H1 (cell line): ENCODE measurements at regions not wholly inside any gene's neighbourhood (a gene's known extent, or its start where the extent isn't known, plus 50 kb on each side); places are given as distances from the start of the nearest gene placed in this dataset.

Experiments used
- CTCF ChIA-PET: fragments of 300-600 bp; sonication (Branson Sonifier 250); formaldehyde crosslinking; loops from one replicate; lab custom pipeline; 2021; ENCODE audit not compliant: partially characterized antibody; lab: Charles Lee
- POLR2A ChIA-PET: fragments of 300-600 bp; sonication (Branson Sonifier 250); formaldehyde crosslinking; loops from one replicate; lab custom pipeline; 2021; ENCODE audit warnings: inconsistent platforms; ENCODE audit not compliant: partially characterized antibody; lab: Charles Lee
- DNase-seq, 2 experiments: peaks; one replicate each; pipeline versions ENCODE4 v3.0.0 to v3.0.0-alpha.2; 2010 to 2022; ENCODE audit warnings: low spot score in 2 of 2, low read depth in 1 of 2, mixed read lengths in 1 of 2
- FAIRE-seq: peaks from 2 replicates; lab custom pipeline; 2011; peaks lifted over from hg19 to GRCh38; lab: Jason Lieb, UNC
- H2AFZ ChIP-seq: 2 replicates; pipeline ENCODE4 v1.8.1; 2012; ENCODE audit warnings: low read length, inconsistent platforms
- H2AK5ac ChIP-seq: 2 replicates; pipeline ENCODE4 v1.6.1; 2013; ENCODE audit warnings: low read depth, low read length
- H2BK120ac ChIP-seq: replicated peaks from 2 replicates; pipeline ENCODE3; 2013; ENCODE audit warnings: low read depth, low read length, inconsistent platforms
- H2BK12ac ChIP-seq: 2 replicates; pipeline ENCODE4 v1.6.1; 2013; ENCODE audit warnings: low read depth, low read length
- H2BK15ac ChIP-seq: 2 replicates; pipeline ENCODE4 v1.6.1; 2013; ENCODE audit warnings: low read length
- H2BK20ac ChIP-seq: 2 replicates; pipeline ENCODE4 v1.6.1; 2013; ENCODE audit warnings: low read length
- H2BK5ac ChIP-seq: 2 replicates; pipeline ENCODE4 v1.6.1; 2013; ENCODE audit warnings: low read depth, low read length
- H3K14ac ChIP-seq: 2 replicates; pipeline ENCODE4 v1.6.1; 2013; ENCODE audit warnings: inconsistent platforms; ENCODE audit not compliant: insufficient read length
- H3K18ac ChIP-seq: 2 replicates; pipeline ENCODE4 v1.6.1; 2013; ENCODE audit warnings: low read length; ENCODE audit errors: extremely low read depth
- H3K23ac ChIP-seq: 2 replicates; pipeline ENCODE4 v1.6.1; 2013; ENCODE audit warnings: inconsistent platforms; ENCODE audit not compliant: insufficient read length
- H3K23me2 ChIP-seq: 2 replicates; pipeline ENCODE4 v1.6.1; 2013; ENCODE audit warnings: low read depth, low read length
- H3K27ac ChIP-seq: 2 replicates; pipeline ENCODE4 v1.6.1; 2011; ENCODE audit warnings: low read depth, low read length, inconsistent platforms
- H3K27me3 ChIP-seq, 4 experiments: replicated peaks in 1 of 4; 1 replicate in 1 of 4; 2 replicates in 3 of 4; pipeline versions ENCODE4 v1.6.1 to v1.8.1; 2011 to 2013; ENCODE audit warnings: low read length in 3 of 4, mild to moderate bottlenecking in 3 of 4, inconsistent platforms in 2 of 4, mixed read lengths in 2 of 4, moderate library complexity in 1 of 4; ENCODE audit not compliant: control insufficient read depth in 3 of 4, insufficient read depth in 3 of 4; ENCODE audit errors: extremely low read depth in 1 of 4
- H3K36me3 ChIP-seq, 4 experiments: 2 replicates each; pipeline versions ENCODE4 v1.6.1 to v1.8.1; 2011 to 2013; ENCODE audit warnings: mild to moderate bottlenecking in 4 of 4, low read length in 3 of 4, moderate library complexity in 2 of 4, control low read depth in 1 of 4, inconsistent platforms in 1 of 4; ENCODE audit not compliant: insufficient read depth in 4 of 4, control insufficient read depth in 2 of 4
- H3K4ac ChIP-seq: replicated peaks from 2 replicates; pipeline ENCODE3; 2013; ENCODE audit warnings: low read length, low read depth, mixed read lengths, inconsistent platforms; ENCODE audit not compliant: insufficient read length
- H3K4me1 ChIP-seq, 4 experiments: replicated peaks in 1 of 4; 1 replicate in 1 of 4; 2 replicates in 3 of 4; pipeline versions ENCODE4 v1.6.1 to v1.8.1; 2011 to 2013; ENCODE audit warnings: low read length in 3 of 4, inconsistent platforms in 2 of 4, mixed read lengths in 1 of 4; ENCODE audit not compliant: insufficient read depth in 4 of 4, control insufficient read depth in 3 of 4
- H3K4me2 ChIP-seq, 2 experiments: 2 replicates each; pipeline versions ENCODE4 v1.6.1 to v1.8.1; 2011 to 2013; ENCODE audit warnings: low read depth in 2 of 2, low read length in 2 of 2, control low read depth in 1 of 2, inconsistent platforms in 1 of 2, mild to moderate bottlenecking in 1 of 2; ENCODE audit not compliant: insufficient read depth in 1 of 2
- H3K4me3 ChIP-seq, 4 experiments: fragments of 200-600, 300-600 bp in 1 of 4; sonication (generic), shearing (Covaris generic), sonication (Bioruptor Twin) in 1 of 4; 2 replicates each; pipeline versions ENCODE4 v1.5.1 to v1.8.1; 2011 to 2016; ENCODE audit warnings: low read length in 4 of 4, low read depth in 3 of 4, control low read depth in 2 of 4, inconsistent platforms in 2 of 4, mild to moderate bottlenecking in 2 of 4, mixed read lengths in 1 of 4, moderate library complexity in 1 of 4; ENCODE audit not compliant: insufficient read depth in 2 of 4; ENCODE audit errors: extremely low read depth in 1 of 4
- H3K56ac ChIP-seq: replicated peaks from 2 replicates; pipeline ENCODE3; 2013; ENCODE audit warnings: low read depth, mild to moderate bottlenecking, mixed read lengths, low read length, inconsistent platforms; ENCODE audit not compliant: insufficient read length
- H3K79me1 ChIP-seq: 2 replicates; pipeline ENCODE4 v1.6.1; 2013; ENCODE audit warnings: low read depth, low read length, control low read depth
- H3K79me2 ChIP-seq, 2 experiments: 2 replicates each; pipeline versions ENCODE4 v1.6.1 to v1.8.1; 2012 to 2013; ENCODE audit warnings: low read length in 2 of 2, mild to moderate bottlenecking in 2 of 2, inconsistent platforms in 1 of 2; ENCODE audit not compliant: insufficient read depth in 2 of 2, control insufficient read depth in 1 of 2
- H3K9ac ChIP-seq, 4 experiments: replicated peaks in 1 of 4; 1 replicate in 1 of 4; 2 replicates in 3 of 4; pipeline versions ENCODE4 v1.6.1 to v1.8.1; 2011 to 2013; ENCODE audit warnings: low read depth in 3 of 4, low read length in 3 of 4, control low read depth in 2 of 4, mild to moderate bottlenecking in 2 of 4, moderate library complexity in 2 of 4, inconsistent platforms in 1 of 4; ENCODE audit errors: extremely low read depth in 1 of 4
- H3K9me3 ChIP-seq, 2 experiments: 2 replicates each; pipeline versions ENCODE4 v1.6.1 to v1.8.1; 2012 to 2013; ENCODE audit warnings: mild to moderate bottlenecking in 2 of 2, moderate library complexity in 2 of 2, control low read depth in 1 of 2, inconsistent platforms in 1 of 2, low read depth in 1 of 2, low read length in 1 of 2, mixed read lengths in 1 of 2; ENCODE audit not compliant: insufficient read depth in 2 of 2
- H4K20me1 ChIP-seq, 2 experiments: replicated peaks in 1 of 2; 2 replicates each; pipeline versions ENCODE3 to v1.8.1; 2011 to 2013; ENCODE audit warnings: inconsistent platforms in 2 of 2, low read length in 2 of 2, mild to moderate bottlenecking in 1 of 2; ENCODE audit not compliant: insufficient read depth in 2 of 2, control insufficient read depth in 1 of 2
- H4K5ac ChIP-seq: 2 replicates; pipeline ENCODE4 v1.6.1; 2013; ENCODE audit warnings: low read length, low read depth, mixed read lengths, inconsistent platforms; ENCODE audit not compliant: insufficient read length
- H4K8ac ChIP-seq: 2 replicates; pipeline ENCODE4 v1.8.0; 2013; ENCODE audit warnings: mild to moderate bottlenecking, moderate library complexity, low read length, inconsistent platforms; ENCODE audit not compliant: insufficient read depth; ENCODE audit errors: extremely low read depth
- H4K91ac ChIP-seq: replicated peaks from 2 replicates; pipeline ENCODE3; 2013; ENCODE audit warnings: low read length, mixed read lengths, inconsistent platforms; ENCODE audit not compliant: insufficient read length
- GABPA ChIP-seq: IDR thresholded peaks from 2 replicates; pipeline ENCODE4 v1.6.1; 2011; ENCODE audit warnings: mild to moderate bottlenecking, low read length, moderate library complexity, borderline replicate concordance; ENCODE audit not compliant: insufficient read depth
- HDAC2 ChIP-seq, 2 experiments: fragments of 300-600 bp in 1 of 2; sonication (generic) in 1 of 2; IDR thresholded peaks; 2 replicates each; pipeline ENCODE4 v1.6.1; 2011 to 2012; ENCODE audit warnings: low read depth in 2 of 2, low read length in 2 of 2, mild to moderate bottlenecking in 2 of 2, moderate library complexity in 2 of 2, borderline replicate concordance in 1 of 2, inconsistent platforms in 1 of 2
- KDM5A ChIP-seq: fragments of 200-600 bp; IDR thresholded peaks from 2 replicates; pipeline ENCODE4 v1.7.1; 2012; ENCODE audit warnings: mild to moderate bottlenecking, low read length, inconsistent platforms, mixed read lengths
- MAX ChIP-seq: IDR thresholded peaks from 2 replicates; pipeline ENCODE4 v1.6.1; 2012; ENCODE audit warnings: inconsistent platforms
- POLR2A ChIP-seq, 2 experiments: IDR thresholded peaks; 1 replicate in 1 of 2; 2 replicates in 1 of 2; pipeline ENCODE4 v1.6.1; 2011; ENCODE audit warnings: low read depth in 2 of 2, low read length in 2 of 2, mild to moderate bottlenecking in 2 of 2; ENCODE audit errors: control extremely low read depth in 1 of 2
- WGBS, 2 experiments: shearing (Covaris generic) in 1 of 2; methylation state at CpG; one replicate each; pipeline versions ENCODE4 v1.1.6 to v1.1.7; 2013 to 2015; ENCODE audit warnings: low lambda C conversion rate in 2 of 2, mixed read lengths in 2 of 2, inconsistent platforms in 1 of 2, low coverage in 1 of 2, missing lambda C conversion rate in 1 of 2; ENCODE audit not compliant: insufficient replicate concordance in 2 of 2, insufficient coverage in 1 of 2, insufficient read length in 1 of 2; ENCODE audit errors: extremely low coverage in 1 of 2, missing lambda C conversion rate in 1 of 2; 5-methylcytosine and 5-hydroxymethylcytosine counted together

- Histone ChIP-seq H3K4ac (no peak overlapping the region), H3K36me3 (no peaks in the 10 kb centered on the region), H3K27ac (no peak overlapping the region), H3K79me1 (no peaks in the 10 kb centered on the region), H3K9me3 (peaks cover 0 to 5% of the 10 kb centered on the region in 2 experiments; a peak in 1 of 4 replicates), H3K18ac (no peak overlapping the region), H4K91ac (no peak overlapping the region), H4K5ac (no peak overlapping the region), H2AFZ (no peak overlapping the region), H2BK120ac (no peak overlapping the region), H2BK15ac (no peak overlapping the region), H4K8ac (no peak overlapping the region), H3K23ac (no peak overlapping the region), H3K4me1 (no peaks in the 10 kb centered on the region), H3K23me2 (no peaks in the 10 kb centered on the region), H3K4me2 (no peak overlapping the region), H3K56ac (no peak overlapping the region), H3K14ac (no peak overlapping the region), H3K9ac (no peak overlapping the region), H3K79me2 (no peaks in the 10 kb centered on the region), H3K4me3 (no peak overlapping the region), H2BK5ac (no peak overlapping the region), H2BK20ac (no peak overlapping the region), H4K20me1 (no peaks in the 10 kb centered on the region), H3K27me3 (no peaks in the 10 kb centered on the region), H2AK5ac (no peak overlapping the region), H2BK12ac (no peak overlapping the region)
- 82% methylated on average over 3 of the region's 3 CpGs; no CpG with 5 or more reads in 1 of the 2 experiments for WGBS, 2 experiments
- DNase-seq (no peak), FAIRE-seq (no peak)
- CTCF ChIA-PET: interaction anchor here (1.6 kb wide), 1 partner anchor 9 kb away, joined by 5 read pairs; no protein-coding TSS in a partner anchor
- POLR2A ChIA-PET: no interaction called here
- no peak for TF ChIP-seq POLR2A (IDR thresholded peaks at IDR 0.05; ENCODE audit: control extremely low read depth in 1 of 2, low read depth in 2 of 2, low read length in 2 of 2)
- no peak for TF ChIP-seq GABPA
- no peak for TF ChIP-seq KDM5A
- no peak for TF ChIP-seq HDAC2 (IDR thresholded peaks at IDR 0.05; ENCODE audit: borderline replicate concordance in 1 of 2, low read depth in 2 of 2, low read length in 2 of 2)
- TF ChIP-seq MAX: no peak
These were observed 209.1 kb upstream of the CDYL start for GRCh38 chr6:4567141-4567540.
